NCI-H2227 (cell line): ENCODE measurements at regions not wholly inside any gene's neighbourhood (a gene's known extent, or its start where the extent isn't known, plus 50 kb on each side); places are given as distances from the start of the nearest gene placed in this dataset.
A peak's percentile ranks its signal among the peaks of the same experiment; 100 is the strongest.
"Not testable (repeated sequence)": the region's sequence is repeated elsewhere in the genome, so short reads cannot be mapped to it uniquely, and the experiment has no call there.

Experiments
- DNase-seq: peaks from one replicate; lab custom pipeline; 2025; ENCODE audit not compliant: unreplicated experiment; lab: John Stamatoyannopoulos, UW

GRCh38 chr6:62819640-62820039 lies 391.6 kb upstream of the FKBP1C start:
- no peak for DNase-seq

DNA sequence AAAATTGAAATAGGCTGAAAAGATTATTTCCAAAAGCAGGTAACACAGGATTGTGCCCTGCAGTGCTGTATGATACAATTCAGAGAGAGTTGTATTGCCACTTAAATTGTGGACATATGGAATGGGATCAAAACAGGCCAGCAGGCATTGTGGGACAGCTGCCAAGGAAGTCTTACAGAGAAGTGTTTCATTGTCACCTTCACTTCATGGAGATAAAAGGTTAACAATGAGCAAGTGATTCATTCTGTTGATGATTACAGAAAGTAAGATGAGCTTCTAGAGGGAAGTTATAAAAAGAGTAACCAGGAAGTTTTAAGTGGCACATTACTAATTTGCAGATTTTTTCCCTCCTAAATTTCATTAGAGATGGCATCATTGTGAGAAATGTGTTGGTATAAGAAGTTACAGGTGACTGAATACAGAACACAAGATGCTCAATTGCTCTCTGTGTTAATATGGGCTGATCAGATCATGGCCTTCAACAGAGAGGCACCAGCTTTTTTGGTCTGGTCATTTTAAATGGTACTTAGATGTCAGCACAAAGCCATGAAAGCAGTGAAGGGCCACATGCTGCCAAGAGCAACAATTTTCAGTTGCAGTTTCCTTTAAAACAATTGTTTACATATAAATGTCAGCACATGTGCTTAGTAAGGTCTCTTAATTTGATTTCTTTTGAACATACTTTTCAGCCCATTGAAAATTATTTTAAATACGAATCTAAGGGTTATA lies 402.5 kb upstream of the FKBP1C start:
- DNase-seq, result no peak

- DNase-seq, result no peak
These were observed 405.8 kb upstream of the FKBP1C start for GRCh38 chr6:62805431-62805830.

DNA sequence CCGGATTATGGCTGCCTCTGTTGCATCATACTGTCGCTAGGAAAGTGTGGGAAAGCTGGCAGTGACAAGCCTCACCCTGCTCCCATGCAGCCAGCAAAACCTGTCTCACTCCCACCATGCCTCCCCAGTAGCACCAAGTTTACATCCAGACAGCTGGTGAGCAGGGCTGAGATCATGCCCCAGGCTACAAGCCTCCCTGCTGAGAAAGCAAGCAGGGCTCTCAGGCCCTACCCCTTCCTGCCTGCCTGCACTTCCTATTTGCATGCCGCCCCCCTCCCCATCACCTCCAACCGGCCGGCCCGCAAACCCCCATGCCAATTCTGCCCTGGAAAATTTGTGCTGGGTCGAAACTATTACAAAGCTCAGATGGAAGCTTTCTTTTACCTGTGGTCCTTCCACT lies 408.2 kb upstream of the FKBP1C start:
- no peak for DNase-seq

GRCh38 chr6:62797190-62797589 lies 414.1 kb upstream of the FKBP1C start:
- no peak for DNase-seq

DNA sequence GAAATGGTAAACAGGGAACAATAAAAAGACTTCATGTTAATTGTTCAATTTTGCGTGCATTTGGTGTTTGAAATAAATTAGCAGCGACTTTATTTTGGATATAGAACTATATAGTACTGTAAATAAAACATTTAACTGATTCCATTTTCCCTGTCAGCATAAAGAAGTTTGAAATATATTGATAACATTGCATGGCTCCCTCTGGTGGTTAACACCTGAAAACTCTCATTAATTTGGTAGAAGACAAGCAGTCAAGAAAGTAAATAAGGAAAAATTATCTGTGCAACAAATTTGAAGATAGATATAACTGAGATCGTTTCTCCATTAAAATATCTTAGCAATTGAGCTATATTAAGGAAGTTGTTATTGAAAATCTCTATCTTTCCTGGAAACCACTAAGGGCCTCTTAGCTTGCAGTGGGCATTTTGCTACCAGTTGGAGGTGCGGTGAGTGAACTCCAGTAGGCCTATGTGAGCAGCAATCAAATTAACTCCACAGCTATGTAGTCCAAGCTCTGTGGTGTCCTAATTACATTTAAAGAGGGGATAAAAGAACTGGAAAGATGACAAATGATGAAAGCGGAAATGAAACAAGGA lies 435.7 kb upstream of the FKBP1C start:
- peak; percentile 0 for DNase-seq

DNA sequence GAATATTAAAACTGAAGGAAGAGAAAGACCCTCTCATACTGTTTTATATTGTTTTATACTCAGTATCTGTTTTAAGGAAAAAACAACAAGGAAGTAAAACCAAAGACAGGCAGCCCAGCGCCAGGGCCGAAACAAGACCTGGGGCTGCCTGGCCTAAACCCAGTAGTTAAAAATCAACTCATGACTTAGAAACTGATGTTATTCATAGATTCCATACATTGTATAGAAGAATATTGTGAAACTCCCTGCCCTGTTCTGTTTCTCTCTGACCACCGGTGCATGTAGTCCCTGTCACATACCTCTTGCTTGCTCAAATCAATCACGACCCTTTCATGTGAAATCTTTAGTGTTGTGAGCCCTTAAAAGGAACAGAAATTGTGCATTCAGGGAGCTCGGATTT lies 445.1 kb upstream of the FKBP1C start:
- not testable (repeated sequence) for DNase-seq

DNA sequence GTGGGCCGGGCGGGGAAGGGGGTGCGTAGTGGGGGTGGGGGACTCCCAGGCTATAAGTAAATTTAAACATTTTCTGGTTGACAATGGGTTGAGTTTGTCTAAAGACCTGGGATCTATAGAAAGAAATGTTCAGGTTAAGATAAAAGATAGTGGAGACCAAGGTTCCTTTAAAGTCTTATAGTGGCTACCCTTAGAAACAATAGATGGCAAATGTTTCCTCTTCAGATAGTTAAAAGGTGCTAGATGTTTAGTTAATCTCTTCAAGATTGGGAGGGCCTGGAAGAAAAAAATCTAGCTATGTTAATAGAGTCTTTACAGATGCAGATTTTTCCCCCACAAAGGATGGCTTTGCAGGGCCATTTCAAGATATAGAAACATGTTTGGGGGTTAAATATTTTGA lies 446.4 kb upstream of the FKBP1C start:
- no peak for DNase-seq

- DNase-seq, result no peak
These were observed 447.9 kb upstream of the FKBP1C start for GRCh38 chr6:62763125-62763912.

DNA sequence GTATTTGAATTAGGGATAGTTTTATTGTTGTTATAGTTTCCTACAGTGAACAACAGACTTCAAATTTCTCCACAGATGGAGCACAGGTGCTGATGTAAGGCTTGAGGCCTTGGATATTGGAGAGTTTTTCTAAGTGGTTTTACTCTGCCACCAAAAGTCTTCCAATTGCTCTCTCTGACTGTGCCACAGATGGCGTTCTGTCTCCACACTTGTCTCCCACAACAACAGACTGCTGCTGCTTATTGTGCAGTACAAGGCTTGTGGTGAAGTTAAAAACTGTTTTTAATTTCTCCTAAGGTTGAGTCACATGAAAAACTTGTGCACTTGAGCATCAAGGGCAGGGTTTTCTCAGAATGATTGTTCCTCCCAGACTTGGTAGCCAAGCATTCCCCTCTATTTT lies 460.9 kb upstream of the KHDRBS2 start:
- DNase-seq, result no peak

DNA sequence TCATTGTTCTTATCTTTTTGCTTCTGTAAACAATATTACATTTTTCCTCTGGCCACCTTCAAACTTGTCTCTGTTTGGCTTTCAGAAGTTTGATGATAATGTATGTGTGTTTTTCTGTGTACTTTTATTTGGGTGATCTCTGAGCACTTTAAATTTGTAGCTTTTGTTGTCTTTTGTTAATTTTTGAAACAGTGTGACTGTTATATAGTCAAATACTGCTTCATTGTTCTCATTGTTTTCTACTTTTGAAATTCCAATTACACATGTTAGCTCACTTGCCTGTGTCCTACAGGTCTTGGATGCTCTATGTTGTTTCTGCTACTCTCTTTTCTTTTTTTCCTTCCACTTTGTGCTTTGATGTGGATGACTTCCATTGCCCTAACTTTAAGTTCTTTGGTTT lies 460.1 kb upstream of the KHDRBS2 start:
- DNase-seq, result no peak

DNA sequence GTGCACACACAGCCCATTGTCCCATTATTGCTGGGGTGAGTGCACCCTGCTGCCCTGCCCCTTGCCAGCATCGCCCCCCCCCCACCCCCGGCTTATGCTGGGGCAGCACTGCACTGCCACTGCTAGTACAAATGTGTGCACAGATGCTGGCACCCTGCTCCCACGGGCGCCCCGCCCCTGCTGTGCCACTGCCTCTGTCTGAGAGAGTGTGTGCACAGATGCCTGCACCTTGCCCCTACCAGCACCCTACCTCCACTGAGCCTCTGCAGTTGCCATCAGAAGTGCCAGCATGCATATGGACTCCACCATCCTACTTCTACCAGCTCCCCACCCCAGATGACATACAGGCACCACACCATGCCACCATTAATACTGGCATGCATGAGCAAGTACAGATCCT lies 454.6 kb upstream of the KHDRBS2 start:
- no peak for DNase-seq

DNA sequence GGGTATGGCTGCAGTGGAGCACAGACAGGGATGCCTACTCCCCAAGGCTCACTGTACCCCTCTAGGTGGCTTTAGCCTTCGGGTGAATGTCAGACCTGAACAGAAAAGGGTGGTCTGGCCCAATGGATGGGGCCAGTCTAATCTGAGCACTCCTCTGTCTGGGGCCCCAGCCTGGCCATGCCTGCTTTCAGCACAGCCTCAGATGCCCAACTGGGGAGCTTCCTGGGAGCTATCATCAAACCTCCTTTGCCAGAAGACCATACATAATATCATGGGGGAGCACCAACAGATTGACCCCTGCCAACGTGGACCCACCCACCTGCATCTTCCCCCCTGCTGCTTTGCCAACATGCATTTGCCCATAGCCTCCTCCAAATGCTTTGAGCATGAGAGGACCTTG lies 454.1 kb upstream of the KHDRBS2 start:
- no peak for DNase-seq

DNA sequence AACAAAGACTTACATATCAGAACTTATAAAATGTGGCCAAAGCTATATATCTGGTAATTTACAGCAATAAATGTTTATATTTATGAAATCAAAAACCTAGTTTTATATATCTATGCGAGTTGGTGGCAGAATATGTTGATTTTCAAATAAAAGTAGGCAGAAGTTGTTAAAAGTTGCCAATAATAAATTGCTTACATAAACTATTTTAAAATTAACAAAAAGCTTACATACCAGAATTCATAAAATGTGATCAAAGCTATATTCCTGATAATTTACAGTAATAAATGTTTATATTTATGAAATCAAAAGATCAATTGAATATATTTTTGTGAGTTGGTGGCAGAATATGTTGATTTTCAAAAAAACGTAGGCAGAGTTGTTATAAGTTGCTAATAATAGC lies 451.8 kb upstream of the KHDRBS2 start:
- no peak for DNase-seq

GRCh38 chr6:62721408-62721807 lies 435.4 kb upstream of the KHDRBS2 start:
- peak; percentile 3 for DNase-seq

DNA sequence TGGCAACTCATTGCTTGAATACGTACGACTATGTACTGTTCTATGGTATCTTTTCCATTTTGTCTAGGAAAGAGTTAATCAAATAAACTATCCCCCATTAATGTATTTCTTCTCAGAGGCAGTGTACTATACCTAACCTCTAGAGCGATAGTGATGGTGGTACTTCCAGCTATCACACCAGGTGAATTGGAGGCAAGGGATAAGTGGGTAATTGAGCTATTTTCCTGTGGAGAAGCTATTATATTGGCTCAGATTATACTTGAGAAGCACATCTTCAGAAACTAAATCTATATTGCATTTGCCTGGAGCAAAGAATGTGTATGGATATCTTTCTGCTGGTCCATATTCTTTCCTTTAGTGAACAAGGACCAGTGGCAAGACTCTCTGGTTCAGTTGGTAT lies 430.7 kb upstream of the KHDRBS2 start:
- peak; percentile 60 for DNase-seq

- DNase-seq, result no peak
These were observed 428.1 kb upstream of the KHDRBS2 start for GRCh38 chr6:62714112-62714511.

DNA sequence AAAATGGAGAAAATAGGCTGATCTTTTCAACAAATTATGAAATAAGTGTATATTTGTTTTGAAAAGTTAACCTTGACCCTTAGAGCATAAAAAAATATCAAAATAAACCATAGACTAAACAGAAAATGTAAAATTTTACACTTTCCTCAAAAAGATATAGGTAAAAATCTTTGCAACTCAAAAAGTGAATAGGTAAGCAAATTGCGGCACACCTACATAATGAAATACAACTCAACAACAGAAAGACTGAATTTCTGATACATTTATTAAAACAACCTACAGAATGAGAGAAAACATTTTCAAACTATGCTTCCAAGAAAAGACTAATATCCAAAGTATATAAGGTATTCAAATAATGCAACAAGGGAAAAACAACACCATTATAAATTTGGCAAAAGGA lies 425.7 kb upstream of the KHDRBS2 start:
- no peak for DNase-seq

GRCh38 chr6:62707914-62708313 lies 421.9 kb upstream of the KHDRBS2 start:
- DNase-seq, result no peak

DNA sequence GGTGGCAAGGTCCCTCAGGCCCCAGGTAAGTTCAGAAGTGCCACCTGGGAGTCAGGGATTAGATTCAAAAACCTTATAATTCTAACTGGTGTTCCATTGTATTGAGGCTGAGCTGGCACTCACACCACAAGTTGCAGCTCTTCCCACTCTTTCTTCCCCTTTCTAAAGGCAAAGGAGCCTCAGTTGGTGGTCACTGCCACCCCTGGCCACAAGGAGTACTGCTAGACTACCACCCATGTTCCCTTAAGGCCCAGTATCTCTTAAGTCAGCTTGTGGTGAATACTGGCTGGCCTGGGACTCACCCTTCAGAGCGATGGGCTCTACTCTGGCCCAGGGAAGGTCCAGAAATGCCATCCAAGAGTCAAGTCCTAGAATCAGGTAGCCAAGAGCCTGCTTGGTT lies 421.1 kb upstream of the KHDRBS2 start:
- no peak for DNase-seq

DNA sequence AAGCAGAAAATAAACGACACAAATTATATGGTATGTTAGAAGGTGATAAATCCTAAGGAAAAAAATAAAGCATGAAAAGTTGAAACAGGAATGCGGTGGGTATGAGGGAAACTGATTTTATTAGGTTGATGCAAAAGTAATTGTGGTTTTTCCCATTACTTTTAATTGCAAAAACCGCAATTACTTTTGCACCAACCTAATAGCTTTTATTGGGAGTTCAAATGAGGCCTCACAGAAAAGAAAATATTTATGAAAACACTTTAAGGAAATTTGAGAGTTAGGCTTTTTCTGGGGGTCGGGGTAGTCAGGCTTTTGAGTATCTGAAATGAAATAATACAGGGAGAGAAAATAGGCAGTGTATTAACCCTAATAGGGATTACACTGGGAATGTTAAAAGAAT lies 397.0 kb upstream of the KHDRBS2 start:
- no peak for DNase-seq

DNA sequence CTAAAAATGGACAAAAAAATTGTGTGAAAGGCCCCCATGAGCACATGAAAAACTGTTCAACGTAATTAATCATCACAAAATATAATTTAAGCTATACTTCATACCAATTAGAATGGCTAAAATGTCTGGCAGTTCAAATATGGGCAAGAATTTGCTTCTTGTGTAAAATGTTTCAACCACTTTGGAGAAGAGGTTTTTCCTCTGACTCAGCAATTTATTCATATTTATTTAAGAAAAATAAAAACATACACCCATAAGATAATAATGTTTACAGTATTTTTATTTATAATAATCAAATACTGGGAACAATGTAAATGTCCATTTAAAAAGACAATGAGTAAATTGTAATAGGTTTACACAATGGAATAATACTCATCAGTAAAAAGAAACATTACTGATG lies 395.1 kb upstream of the KHDRBS2 start:
- DNase-seq, result no peak
